Suprapubic skin (tissue), 3 donors: ENCODE measurements at regions not wholly inside any gene's neighbourhood (a gene's known extent, or its start where the extent isn't known, plus 50 kb on each side); places are given as distances from the start of the nearest gene placed in this dataset.

ENCODE experiments used
- EP300 ChIP-seq: sonication (generic); formaldehyde crosslinking; IDR thresholded peaks from one replicate; pipeline ENCODE4 v1.6.1; 2017; ENCODE audit warnings: antibody characterized with exemption
- POLR2A ChIP-seq, 2 donors: fragments of 450-650 bp; IDR thresholded peaks; one replicate each; pipeline ENCODE4 v1.6.1; 2017; ENCODE audit warnings: antibody characterized with exemption in 2 of 2, mild to moderate bottlenecking in 2 of 2, moderate library complexity in 2 of 2
- TF ChIP-seq, protein P1 (sequence below), 2 donors: fragments of 200-600 bp in 1 of 2; fragments of 450-650 bp in 1 of 2; sonication (generic) in 1 of 2; IDR thresholded peaks; one replicate each; pipeline ENCODE4 v1.5.1; 2016 to 2019; ENCODE audit warnings: antibody characterized with exemption in 2 of 2, mild to moderate bottlenecking in 1 of 2, moderate library complexity in 1 of 2

DNA sequence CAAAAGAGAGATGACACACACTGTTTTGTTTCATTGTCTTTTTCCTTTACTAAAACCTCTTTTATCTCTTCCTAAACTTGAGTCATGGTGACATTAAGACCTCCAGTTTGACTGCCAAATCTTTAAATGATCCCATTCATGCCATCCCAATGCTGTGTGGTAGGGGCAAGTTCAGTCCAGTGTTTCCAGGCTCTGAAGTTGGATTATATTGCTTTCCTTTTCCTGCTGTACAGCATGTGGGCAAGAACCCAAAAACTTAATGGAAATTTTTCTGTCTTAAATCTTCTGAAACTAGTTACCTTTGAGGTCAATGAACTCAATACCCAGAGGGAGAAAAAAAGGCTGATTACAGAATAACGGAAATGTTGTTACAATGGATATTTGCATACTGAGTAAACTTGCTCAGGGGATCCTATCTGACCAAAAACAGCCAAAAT lies 187.1 kb upstream of the FAR2 start:
- TF ChIP-seq EP300 (no peak), POLR2A (IDR thresholded peaks at IDR 0.05) (no peak)
- TF ChIP-seq, protein P1, sequence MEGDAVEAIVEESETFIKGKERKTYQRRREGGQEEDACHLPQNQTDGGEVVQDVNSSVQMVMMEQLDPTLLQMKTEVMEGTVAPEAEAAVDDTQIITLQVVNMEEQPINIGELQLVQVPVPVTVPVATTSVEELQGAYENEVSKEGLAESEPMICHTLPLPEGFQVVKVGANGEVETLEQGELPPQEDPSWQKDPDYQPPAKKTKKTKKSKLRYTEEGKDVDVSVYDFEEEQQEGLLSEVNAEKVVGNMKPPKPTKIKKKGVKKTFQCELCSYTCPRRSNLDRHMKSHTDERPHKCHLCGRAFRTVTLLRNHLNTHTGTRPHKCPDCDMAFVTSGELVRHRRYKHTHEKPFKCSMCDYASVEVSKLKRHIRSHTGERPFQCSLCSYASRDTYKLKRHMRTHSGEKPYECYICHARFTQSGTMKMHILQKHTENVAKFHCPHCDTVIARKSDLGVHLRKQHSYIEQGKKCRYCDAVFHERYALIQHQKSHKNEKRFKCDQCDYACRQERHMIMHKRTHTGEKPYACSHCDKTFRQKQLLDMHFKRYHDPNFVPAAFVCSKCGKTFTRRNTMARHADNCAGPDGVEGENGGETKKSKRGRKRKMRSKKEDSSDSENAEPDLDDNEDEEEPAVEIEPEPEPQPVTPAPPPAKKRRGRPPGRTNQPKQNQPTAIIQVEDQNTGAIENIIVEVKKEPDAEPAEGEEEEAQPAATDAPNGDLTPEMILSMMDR (IDR thresholded peaks at IDR 0.05): no peak
